GM10266 (cell line): ENCODE measurements at regions not wholly inside any gene's neighbourhood (a gene's known extent, or its start where the extent isn't known, plus 50 kb on each side); places are given as distances from the start of the nearest gene placed in this dataset.

Experiments
- DNase-seq: peaks from one replicate; pipeline ENCODE4 v3.0.0; 2012; ENCODE audit errors: extremely low spot score
- CTCF ChIP-seq: IDR thresholded peaks from 2 replicates; pipeline ENCODE4 v1.5.1; 2012; ENCODE audit warnings: mild to moderate bottlenecking, low read depth; ENCODE audit not compliant: control insufficient read depth, insufficient read depth; ENCODE audit errors: missing control alignments

DNA sequence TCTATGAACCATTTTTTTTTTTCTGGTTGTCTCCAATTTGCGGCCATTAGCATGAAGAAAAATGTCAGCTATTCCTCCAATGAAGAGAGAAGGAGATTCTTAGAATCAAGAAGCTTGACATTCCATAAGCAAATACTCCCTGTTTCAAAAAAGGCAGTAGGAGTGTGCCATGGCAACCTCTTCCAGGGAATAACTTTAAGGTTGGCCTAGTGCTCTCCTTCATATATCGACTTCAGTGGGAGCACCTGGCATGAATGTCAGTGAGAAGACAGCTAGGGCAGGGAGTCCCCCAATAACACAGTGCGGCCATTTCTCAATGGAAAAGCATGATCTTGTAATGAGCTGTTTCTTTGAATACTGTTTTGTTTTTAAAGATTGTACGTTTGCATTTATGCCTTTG lies 493.0 kb upstream of the ATP11B start:
- no peak for DNase-seq
- no peak for TF ChIP-seq CTCF

DNA sequence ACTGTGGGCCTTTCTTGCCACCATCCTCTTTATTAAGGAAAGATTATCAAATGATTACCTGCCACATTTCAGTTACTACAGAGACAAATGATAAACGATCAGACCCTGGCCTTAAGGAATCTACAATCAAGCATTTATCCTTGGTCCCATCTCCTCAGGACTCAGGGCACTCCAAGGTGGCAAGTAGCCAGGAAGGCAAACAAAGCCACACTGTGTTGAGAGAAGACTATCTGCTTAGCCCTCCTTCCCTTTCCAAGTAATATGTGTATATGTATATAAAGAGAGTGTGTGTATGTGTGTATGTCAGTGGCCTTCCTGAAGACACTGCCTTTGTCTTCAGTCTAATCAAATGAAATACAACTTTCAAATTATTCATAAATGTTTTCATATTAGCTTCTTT lies 490.1 kb upstream of the ATP11B start:
- no peak for TF ChIP-seq CTCF
- DNase-seq, result no peak

GRCh38 chr3:182305881-182306665 lies 487.2 kb upstream of the ATP11B start:
- no peak for TF ChIP-seq CTCF
- no peak for DNase-seq

DNA sequence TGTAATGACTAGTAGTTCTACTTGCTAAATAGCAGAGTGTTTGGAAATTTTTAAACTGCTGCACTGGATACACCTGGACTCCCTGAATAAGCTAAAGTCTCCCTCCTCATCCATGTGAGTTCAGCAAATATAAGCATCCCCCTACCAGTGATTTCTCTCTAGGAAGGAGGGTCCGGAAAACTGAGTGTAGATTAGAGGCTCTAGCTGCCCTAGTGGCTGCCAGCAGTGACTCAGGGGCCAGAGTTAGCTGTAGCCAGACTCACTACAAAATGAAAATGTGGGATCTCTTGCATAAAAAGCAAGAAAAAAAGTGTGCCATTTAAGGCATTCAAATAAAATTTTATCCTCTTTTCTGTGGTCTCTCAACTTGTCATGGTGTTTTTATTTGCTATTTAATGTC lies 485.0 kb upstream of the ATP11B start:
- no peak for DNase-seq
- no peak for TF ChIP-seq CTCF

DNA sequence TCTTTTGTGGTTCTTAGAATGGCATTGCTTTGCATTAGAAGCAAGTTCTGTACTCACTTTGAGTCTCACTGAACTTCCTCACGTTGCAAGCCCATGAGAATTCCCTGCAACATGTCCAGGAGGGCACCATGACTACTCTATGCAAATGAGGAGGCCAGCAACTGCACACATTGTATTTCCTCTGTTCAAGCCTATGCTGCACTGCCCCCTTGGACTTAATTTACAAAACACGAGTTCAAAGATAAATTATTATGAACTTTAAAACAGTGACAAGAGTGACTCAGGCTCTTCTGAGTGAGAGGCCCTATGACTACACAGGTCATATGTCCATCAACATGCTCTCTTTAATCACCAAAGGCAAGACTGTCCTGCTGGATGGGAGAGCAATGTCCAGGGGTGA lies 484.2 kb upstream of the ATP11B start:
- no peak for TF ChIP-seq CTCF
- DNase-seq, result no peak

DNA sequence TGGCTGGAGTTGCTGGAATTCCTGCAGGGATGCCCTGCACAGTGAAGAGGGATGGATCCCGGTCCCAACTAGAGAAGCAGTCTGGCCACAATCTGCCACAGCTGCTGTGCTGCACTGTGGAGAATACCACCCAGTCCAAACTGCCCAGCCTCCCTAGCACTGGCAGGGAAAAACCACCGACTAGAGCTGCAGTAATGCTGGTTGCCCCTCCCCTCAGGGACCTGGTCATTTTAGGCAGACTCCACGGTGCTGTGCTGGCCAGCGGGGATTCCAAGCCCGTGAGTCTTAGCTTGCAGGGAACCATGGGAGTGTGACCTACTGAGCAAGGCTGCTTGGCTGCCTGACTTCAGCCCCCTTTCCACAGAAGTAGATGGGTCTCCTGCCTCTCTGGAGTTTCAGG lies 478.0 kb upstream of the ATP11B start:
- DNase-seq, result no peak

More for the DNA sequence above, 478.0 kb upstream of the ATP11B start:
- no peak for TF ChIP-seq CTCF
